HL-60/S4 (cell line): ENCODE measurements at regions not wholly inside any gene's neighbourhood (a gene's known extent, or its start where the extent isn't known, plus 50 kb on each side); places are given as distances from the start of the nearest gene placed in this dataset.
"Not testable (repeated sequence)": the region's sequence is repeated elsewhere in the genome, so short reads cannot be mapped to it uniquely, and the experiment has no call there.

Experiments used
- in situ Hi-C: fragments of 300-500 bp; cut with MboI; formaldehyde crosslinking; loops from 2 replicates; pipeline ENCODE4 v1.14.3; 2022; ENCODE audit warnings: low sequenced_read_pairs

DNA sequence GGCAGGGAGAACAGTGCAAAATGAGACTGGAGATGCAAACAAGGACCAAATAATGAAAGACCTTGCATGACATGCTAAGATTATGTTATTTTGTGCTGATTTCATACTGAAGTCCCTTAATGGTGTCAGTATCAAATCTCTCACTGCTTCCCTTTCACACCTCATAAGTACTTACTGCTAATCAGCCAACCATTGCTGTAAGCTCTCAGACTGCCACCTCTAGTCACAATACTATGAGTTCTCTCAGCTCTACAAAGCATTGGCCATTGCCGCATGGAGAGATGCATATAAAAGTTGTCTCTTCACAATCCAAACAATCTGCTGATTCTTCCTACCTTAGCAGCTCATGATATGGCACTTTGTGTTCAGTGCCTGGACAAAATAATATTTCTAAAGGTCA lies 375.4 kb downstream of the LTN1 start:
- in situ Hi-C loops: no loop called here

DNA sequence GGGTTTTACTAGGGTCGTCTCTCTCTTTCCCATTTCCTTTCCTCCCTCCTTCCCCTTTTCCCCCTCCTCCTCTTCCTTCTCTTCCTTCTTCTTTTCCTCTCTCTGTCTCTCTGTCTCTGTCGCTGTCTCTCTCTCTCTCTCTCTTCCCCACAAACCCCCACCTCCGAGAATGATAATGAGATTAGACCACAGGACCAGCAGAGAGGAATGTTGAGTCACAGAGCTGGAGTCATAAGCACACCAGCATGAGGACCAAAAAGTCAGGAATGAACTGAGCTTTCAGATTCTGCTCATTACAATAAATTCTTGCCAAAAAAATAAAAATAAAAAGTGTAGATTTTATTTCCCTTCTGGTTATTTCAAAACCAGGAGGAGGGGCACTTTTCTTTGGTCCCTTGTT lies 377.4 kb downstream of the LTN1 start:
- in situ Hi-C loops: no loop called here

DNA sequence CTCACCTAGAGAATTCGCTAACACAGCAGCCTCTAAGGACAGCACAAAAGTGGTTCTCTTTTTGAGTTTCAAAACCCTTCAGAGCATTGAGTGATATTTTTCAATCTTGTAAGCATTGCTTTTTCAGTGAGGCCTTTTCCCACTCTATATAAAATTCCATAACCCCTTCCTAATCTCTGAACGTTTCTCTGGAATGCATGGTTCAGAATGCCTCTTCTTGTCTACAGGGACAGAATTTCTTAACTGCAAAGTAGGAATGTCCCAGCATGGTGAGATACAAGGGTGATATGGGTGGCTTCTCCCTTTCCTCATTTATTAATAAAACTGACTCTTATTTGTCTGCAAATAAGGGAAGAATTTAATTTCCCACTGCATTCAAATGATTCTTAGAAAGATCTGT lies 377.9 kb downstream of the LTN1 start:
- in situ Hi-C loops: no loop called here

DNA sequence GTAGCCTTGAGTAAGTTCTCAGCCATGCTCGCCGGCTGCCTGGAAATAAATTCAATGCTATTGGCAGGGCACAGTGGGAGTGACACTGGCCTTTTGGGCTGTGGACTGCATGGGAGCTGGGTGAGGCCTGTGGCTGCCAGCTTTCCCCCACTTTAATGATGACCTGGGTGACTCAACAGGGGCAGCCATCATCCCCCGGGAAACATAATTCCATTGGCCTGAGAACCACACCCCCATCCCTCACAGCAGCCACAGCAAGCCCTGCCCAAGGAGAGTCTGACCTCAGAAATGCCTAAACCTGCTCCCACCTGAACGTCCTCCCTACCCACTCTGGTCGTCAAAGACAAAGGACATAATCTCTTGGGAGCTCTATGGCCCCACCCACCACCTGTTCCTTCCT lies 384.0 kb downstream of the LTN1 start:
- in situ Hi-C loops: no loop called here

DNA sequence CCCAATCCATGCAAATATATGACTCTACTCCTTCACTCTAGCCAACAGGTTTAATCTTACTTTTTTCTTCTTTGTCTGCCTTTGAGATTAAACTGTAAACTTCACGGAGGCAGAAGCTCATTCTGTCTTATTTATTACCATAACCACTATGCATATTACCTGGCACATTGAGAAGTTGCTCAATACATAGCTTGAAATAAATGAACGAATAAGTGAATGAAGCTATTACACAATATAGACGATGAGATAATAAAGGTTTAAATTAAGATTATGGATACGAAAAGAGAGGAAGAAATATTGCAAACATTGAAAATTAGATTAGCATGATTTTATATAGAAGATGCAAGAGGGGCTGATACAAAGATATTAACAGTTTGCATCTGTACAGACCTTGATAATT lies 385.1 kb downstream of the LTN1 start:
- in situ Hi-C loops: no loop called here

DNA sequence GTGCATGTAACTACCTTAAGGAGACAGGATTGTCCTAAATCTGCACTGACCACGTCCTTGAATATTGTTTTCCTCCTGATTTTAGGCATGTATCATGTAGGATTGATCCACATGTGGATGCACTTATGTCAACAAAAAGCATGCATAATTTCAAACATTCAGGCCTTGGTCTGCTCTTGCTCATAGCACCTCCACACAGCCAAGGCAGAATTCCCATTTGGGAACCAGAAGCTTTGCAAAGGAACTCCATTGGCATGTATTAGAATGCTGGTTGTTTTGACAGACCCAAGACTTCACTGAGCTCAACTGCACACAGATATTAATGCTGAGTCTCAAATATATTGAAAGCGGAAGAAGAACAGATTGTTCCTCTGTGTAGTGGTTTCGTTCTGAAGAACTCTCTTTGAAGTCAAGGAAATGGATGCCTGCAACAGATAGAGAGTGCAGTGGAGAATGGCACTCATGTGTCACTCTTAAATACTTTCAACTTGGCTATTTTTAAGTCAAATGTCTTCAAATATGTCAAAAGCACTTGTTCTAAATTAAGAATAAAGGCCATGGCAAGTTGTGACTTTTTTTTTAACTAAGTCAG lies 387.6 kb downstream of the LTN1 start:
- in situ Hi-C loops: no loop called here

DNA sequence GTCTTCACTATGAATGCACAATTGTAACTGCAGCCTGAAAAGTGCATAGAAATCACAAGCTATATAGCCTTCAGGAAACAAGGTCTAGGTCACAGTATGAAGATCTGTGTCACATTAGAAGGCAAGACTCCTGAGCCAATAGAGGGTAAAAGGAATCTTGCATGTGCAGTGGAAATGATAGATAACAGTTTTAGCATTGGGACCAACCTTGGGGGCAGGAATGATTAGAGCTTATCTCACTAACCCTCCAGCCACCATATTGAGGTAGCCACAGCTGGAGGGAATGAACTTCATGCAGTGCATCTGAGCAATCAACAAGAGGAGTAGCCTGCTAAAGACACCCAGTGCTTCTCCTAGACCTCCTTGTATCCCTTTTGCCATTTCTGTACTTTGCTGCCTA lies 390.1 kb downstream of the LTN1 start:
- in situ Hi-C loops: no loop called here

DNA sequence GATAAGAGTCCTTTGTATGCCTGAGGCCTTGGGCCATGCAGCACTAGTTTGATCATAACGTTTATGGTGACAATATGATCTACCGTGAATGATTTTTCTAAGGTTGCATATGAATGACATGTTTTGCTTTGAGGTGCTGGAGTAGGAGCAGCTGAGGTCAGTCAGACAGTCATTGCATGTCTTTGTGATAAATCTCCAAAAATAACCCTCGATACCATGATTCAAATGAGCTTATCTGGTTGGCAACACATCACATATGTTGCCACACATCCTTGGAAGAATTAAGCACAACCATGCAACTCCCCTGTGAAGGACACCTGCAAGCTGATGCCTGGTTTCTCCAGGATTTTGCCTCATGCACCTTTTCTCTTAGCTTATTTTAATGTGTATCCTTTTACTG lies 394.5 kb downstream of the LTN1 start:
- in situ Hi-C loops: no loop called here

DNA sequence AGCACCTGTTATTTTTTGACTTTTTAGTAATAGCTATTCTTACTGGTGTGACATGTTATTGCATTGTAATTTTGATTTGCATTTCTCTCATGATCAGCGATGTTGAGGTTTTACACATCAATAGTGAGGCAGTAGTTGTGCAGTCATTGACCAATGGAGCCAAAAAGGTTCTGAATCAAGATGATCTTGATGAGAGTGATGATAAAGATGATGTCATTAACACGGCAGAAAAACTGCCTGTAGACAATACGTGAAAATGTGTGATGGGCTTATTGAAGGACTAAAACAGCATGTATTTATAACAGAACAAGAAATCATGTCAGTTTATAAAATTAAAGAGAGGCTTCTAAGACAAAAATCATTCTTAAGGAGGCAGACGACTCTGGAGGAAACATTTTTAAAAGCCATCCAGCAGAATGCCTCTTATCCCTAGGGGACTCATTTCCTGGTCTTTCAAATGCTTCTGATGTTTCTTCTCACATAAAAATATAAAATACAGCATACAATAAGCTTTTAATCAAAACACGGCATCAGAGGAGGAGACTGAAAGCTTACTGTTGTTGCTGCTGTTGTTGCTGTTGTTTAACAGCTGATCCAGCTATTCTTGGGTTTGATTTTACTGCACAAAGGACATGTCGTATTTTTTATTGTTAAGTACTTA lies 400.3 kb downstream of the LTN1 start:
- in situ Hi-C loops: no loop called here

DNA sequence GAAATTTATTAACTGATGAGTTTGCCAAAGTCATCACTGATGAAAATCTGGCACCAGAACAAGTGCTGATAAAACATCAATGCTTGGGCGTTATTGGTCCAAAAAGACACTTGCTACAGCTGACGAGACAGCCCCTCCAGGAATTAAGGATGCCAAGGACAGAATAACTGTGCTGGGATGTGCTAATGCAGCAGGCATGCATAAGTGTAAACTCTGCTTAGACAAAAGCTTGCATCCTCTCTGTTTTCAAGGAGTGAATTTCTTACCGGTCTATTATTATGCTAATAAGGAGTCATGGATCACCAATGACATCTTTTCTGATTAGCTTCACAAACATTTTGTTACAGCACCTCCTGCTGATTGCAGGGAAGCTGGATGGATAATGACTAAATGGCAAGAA lies 402.0 kb downstream of the LTN1 start:
- in situ Hi-C loops: no loop called here

DNA sequence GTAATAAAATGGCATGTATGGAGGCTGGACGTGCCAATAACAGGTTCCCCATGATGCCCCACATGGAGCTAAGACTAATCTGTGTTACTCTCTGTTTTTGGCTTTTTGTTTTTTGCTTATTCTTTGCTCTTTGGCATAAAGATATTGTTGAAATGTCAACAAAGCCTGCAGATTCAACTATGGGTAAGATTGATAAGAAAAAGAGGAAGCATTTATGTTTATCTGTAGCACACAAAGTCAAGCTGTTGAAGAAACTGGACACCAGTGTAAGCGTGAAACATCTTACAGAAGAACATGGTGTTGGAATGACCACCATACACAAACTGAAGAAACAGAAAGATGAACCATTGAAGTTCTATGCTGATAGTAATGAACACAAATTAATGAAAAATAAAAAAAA lies 402.7 kb downstream of the LTN1 start:
- in situ Hi-C loops: no loop called here

DNA sequence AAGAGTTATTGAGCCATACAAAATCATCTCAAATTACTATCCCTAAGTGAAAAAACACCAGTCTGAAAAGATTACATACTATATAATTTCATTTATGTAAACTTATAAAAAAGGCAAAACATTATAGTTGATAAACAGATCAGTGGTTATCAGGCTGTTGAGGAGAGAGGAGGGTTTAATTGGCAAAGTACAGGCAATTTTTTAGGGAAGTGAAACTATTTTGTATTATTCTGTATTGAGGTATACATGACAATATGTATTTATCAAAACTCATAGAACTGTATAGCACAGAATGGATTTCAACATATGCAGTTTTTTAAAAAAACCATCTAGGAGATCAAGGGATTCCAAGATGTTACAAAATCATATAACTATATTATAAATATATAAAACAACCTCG lies 403.7 kb downstream of the LTN1 start:
- in situ Hi-C loops: no loop called here

DNA sequence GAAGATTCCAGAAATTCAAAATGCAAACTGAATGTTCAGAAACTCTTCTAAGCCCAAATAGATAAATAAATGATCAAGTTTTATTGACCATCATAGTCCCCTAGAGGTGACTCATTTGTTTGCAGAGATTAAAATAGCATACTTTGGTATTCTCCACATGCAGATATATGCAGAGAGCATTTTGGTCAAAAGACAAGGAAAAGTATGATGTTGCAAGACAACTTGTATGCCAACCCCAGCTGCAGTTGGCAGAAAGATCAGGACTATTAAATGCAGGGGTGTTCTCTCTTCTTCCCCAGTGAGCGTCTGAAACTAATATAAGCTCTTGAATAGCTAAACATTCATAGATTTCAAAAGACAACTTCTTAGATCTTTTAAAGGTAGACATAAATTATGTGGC lies 404.9 kb downstream of the LTN1 start:
- in situ Hi-C loops: no loop called here

DNA sequence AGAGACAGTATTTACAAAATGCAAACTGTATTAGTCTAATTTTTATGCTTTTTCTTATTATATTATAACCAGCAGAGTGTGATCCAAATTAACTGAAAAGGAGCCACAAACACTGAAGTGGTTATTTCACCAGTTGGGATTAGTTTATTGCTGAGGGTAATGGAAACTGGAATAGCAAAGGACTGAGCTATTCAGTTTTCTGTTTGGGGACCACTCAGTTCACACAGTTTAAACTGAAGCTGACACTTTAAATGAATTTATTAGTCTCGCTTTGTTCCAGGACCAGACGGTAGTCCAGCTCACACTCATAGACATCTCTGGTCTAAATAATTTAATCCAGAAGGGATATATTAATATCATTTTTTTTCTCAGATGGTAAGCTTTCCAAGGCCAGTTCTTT lies 410.7 kb downstream of the LTN1 start:
- in situ Hi-C loops: no loop called here

DNA sequence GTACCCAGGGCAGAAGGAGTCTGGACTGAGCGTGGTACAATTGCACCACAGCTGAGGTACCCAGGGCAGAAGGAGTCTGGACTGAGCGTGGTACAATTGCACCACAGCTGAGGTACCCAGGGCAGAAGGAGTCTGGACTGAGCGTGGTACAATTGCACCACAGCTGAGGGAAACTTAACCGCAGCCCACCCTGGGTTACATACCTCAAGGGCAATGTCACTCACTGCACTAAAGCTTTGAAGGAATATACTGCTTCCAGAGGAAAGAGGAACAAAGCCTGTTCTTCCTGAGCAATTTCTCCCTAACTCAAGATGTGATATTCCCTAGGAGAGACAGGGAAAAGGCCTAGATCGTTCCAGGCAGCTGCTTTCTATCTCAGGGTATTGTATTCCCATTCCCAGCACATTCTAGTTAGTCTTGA lies 411.4 kb downstream of the LTN1 start:
- in situ Hi-C loops: not testable (repeated sequence)

DNA sequence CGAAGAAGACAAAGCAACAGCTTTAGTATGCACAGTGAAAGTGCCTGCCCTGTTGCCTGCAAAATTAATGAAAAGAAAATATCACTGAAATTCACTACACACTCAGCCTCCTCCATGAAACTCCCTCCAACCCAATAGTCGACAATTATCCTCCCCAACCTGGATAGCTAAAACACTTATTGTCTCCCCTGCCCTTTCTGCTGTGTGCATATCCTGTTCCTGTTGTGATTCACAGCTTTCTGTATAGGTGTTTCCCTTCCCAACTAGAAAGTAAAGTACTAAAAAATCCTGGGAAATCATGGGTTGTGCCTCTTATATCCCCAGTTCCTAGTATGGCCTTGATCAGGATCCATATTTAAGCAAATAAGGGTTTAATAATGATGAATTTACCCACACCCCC lies 412.1 kb downstream of the LTN1 start:
- in situ Hi-C loops: no loop called here

DNA sequence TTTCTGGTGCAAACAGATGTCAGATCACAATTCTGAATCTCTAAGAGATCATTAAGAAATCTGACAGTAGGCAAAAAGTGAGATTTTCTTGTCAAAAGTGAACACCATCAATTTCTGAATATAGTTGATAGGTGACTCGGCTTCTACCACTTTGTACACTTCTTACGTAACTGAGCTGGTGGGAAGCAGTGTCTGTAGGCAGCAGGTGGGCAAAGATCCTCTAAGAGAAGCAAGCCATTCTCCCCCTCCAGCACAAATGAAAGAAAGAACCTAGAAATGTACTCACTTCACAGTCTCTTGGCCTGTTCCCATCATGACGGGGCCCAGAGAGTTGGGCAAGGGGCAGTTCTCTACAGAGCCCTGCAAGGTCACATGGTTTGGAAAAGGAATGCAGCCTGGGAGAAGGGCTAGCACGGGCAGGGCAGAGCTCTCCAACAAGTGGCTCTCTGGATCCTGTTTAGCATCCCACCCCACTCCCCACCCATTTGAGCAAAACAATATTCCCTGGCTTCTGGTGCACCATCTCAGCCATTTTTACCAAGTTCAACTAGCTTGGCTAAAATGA lies 412.6 kb downstream of the LTN1 start:
- in situ Hi-C loops: no loop called here

DNA sequence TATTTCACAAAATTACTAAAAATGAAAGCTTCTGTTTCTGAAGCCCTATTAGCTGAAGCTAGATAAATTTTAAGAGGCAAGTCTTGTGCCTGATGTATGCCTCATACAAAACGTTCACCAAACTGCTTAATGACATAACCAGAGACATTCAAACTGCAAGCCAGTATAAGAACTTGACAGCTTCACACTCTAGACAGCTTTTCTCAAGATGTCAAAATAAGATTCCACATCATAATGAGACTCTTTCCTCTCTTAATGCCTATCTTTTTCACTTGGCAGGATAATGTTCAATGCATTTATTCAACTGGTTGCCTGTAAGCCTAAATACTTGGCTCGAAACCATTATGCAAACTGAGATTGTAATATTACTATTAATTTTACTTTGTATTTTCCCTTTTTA lies 424.0 kb downstream of the LTN1 start:
- in situ Hi-C loops: no loop called here

DNA sequence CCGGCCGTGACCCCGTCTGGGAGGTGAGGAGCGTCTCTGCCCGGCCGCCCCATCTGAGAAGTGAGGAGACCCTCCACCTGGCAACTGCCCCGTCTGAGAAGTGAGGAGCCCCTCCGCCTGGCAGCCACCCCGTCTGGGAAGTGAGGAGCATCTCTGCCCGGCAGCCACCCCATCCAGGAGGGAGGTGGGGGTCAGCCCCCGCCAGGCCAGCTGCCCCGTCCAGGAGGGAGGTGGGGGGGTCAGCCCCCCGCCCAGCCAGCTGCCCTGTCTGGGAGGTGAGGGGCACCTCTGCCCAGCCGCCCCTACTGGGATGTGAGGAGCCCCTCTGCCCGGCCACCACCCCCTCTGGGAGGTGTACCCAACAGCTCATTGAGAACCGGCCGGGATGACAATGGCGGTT lies 428.7 kb downstream of the LTN1 start:
- in situ Hi-C loops: not testable (repeated sequence)

DNA sequence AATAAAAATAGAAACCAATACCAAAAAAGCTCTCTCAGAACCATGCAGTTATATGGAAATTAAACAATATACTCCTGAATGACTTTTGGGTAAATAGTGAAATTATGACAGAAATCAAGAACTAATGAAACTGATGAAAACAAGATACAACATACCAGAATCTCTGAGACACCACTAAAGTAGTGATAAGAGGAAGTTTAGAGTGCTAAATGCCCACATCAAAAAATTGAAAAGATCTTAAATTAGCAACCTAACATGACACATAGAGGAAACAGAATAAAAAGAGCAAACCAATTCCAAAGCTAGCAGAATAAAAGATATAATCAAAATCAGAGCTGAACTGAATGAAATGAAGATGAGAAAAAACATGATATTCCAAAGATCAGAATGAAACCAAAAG lies 430.9 kb downstream of the LTN1 start:
- in situ Hi-C loops: no loop called here

DNA sequence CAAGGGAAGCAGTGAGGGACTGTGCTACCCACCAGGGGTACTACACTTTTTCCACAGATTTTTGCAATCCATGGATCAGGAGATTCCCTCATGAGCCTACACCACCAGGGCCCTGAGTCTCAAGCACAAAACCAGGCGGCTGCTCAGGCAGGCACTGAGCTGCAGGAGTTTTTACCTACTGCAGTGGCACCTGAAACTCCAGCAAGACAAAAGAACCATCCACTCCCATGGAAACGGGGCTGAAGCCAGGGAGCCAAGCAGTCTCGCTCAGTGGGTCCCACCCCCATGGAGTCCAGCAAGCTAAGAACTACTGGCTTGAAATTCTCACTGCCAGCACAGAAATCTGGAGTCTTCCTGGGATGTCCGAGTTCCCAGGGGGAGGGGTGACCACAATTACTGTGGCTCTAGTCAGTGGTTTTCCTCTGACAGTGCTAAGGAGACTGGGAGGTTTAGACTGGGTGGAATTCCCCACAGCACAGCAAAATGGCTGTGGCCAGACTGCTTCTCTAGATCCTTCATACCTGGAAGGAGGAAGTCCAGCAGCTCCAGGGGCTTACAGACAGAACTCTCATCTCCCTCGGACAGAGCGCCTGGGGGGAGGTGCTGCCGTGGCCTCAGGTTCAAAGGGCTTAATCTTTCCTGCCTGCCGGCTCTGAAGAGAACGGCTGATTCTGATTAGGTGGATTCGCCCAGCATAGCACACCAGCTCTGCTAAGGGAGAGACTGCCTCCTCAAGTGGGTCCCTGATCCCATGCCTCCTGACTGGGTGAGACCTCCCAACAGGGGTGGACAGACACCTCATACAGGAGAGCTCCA lies 437.8 kb downstream of the LTN1 start:
- in situ Hi-C loops: no loop called here
